GM23248 (cell line): ENCODE measurements at regions not wholly inside any gene's neighbourhood (a gene's known extent, or its start where the extent isn't known, plus 50 kb on each side); places are given as distances from the start of the nearest gene placed in this dataset.

Experiments used
- EZH2 ChIP-seq: fragments of 200-600 bp; sonication (generic); IDR thresholded peaks from 2 replicates; pipeline ENCODE4 v1.6.1; 2018; ENCODE audit warnings: antibody characterized with exemption, mild to moderate bottlenecking; ENCODE audit not compliant: insufficient read depth, poor library complexity, severe bottlenecking
- EZH2phosphoT487 ChIP-seq: fragments of 200-600 bp; sonication (generic); IDR thresholded peaks from 2 replicates; pipeline ENCODE4 v1.6.1; 2018; ENCODE audit warnings: antibody characterized with exemption, moderate library complexity, mild to moderate bottlenecking, low read depth; ENCODE audit not compliant: insufficient read depth

- TF ChIP-seq EZH2phosphoT487 (no peak), EZH2 (no peak)
Measured at GRCh38 chr11:123307276-123307675, 112.2 kb upstream of the CLMP start.
